H9 (cell line): ENCODE measurements at regions not wholly inside any gene's neighbourhood (a gene's known extent, or its start where the extent isn't known, plus 50 kb on each side); places are given as distances from the start of the nearest gene placed in this dataset.

Experiments
- DNase-seq: peaks from one replicate; pipeline ENCODE4 v3.0.0-alpha.2; 2017
- H2AFZ ChIP-seq: one replicate; pipeline ENCODE4 v1.6.1; 2013; ENCODE audit warnings: mild to moderate bottlenecking, low read length, control low read depth, moderate library complexity
- H2AK5ac ChIP-seq: 2 replicates; pipeline ENCODE4 v1.6.1; 2013; ENCODE audit warnings: low read length, control low read depth, mixed read lengths; ENCODE audit not compliant: insufficient read length
- H2BK120ac ChIP-seq: one replicate; pipeline ENCODE4 v1.6.1; 2013; ENCODE audit warnings: low read depth, mild to moderate bottlenecking, low read length, control low read depth, inconsistent platforms; ENCODE audit not compliant: poor library complexity, severe bottlenecking
- H2BK12ac ChIP-seq: 2 replicates; pipeline ENCODE4 v1.6.1; 2013; ENCODE audit warnings: low read length, control low read depth, mixed read lengths, low read depth; ENCODE audit not compliant: insufficient read length
- H2BK15ac ChIP-seq: 2 replicates; pipeline ENCODE4 v1.6.1; 2013; ENCODE audit warnings: low read depth, low read length, control low read depth
- H2BK20ac ChIP-seq: one replicate; pipeline ENCODE4 v1.6.1; 2013; ENCODE audit warnings: low read depth, mild to moderate bottlenecking, low read length, control low read depth, inconsistent platforms; ENCODE audit not compliant: poor library complexity, severe bottlenecking
- H2BK5ac ChIP-seq: 2 replicates; pipeline ENCODE4 v1.6.1; 2013; ENCODE audit warnings: low read length, control low read depth, mixed read lengths; ENCODE audit not compliant: insufficient read length
- H3K14ac ChIP-seq: 2 replicates; pipeline ENCODE4 v1.6.1; 2013; ENCODE audit warnings: low read length, control low read depth; ENCODE audit not compliant: insufficient read depth
- H3K18ac ChIP-seq: 2 replicates; pipeline ENCODE4 v1.6.1; 2013; ENCODE audit warnings: low read depth, mild to moderate bottlenecking, mixed read lengths, low read length, control low read depth; ENCODE audit not compliant: insufficient read length
- H3K23ac ChIP-seq: 2 replicates; pipeline ENCODE4 v1.6.1; 2013; ENCODE audit warnings: low read length, control low read depth, mixed read lengths, low read depth; ENCODE audit not compliant: insufficient read length
- H3K23me2 ChIP-seq: 2 replicates; pipeline ENCODE4 v1.6.1; 2013; ENCODE audit warnings: low read depth, mild to moderate bottlenecking, mixed read lengths, low read length, control low read depth; ENCODE audit not compliant: insufficient read length, poor library complexity, severe bottlenecking
- H3K27ac ChIP-seq: 2 replicates; pipeline ENCODE4 v1.5.1; 2013; ENCODE audit warnings: low read length, control low read depth, mixed read lengths, low read depth; ENCODE audit not compliant: insufficient read length
- H3K27me3 ChIP-seq: 2 replicates; pipeline ENCODE4 v1.6.1; 2013; ENCODE audit warnings: low read length, control low read depth, inconsistent platforms; ENCODE audit not compliant: insufficient read depth
- H3K4ac ChIP-seq: 2 replicates; pipeline ENCODE4 v1.6.1; 2013; ENCODE audit warnings: low read depth, mild to moderate bottlenecking, control low read depth, inconsistent platforms, low read length, moderate library complexity
- H3K4me1 ChIP-seq: 2 replicates; pipeline ENCODE4 v1.6.1; 2013; ENCODE audit warnings: low read length, control low read depth, inconsistent platforms; ENCODE audit not compliant: insufficient read depth
- H3K4me2 ChIP-seq: 2 replicates; pipeline ENCODE4 v1.6.1; 2013; ENCODE audit warnings: low read length, control low read depth, mixed read lengths; ENCODE audit not compliant: insufficient read length, insufficient read depth
- H3K56ac ChIP-seq: 2 replicates; pipeline ENCODE4 v1.6.1; 2013; ENCODE audit warnings: low read depth, mild to moderate bottlenecking, mixed read lengths, low read length, control low read depth; ENCODE audit not compliant: insufficient read length
- H3K79me1 ChIP-seq: 2 replicates; pipeline ENCODE4 v1.6.1; 2013; ENCODE audit warnings: low read depth, mild to moderate bottlenecking, moderate library complexity, low read length, control low read depth, inconsistent platforms; ENCODE audit not compliant: insufficient read depth, poor library complexity, severe bottlenecking
- H3K79me2 ChIP-seq: 2 replicates; pipeline ENCODE4 v1.6.1; 2013; ENCODE audit warnings: low read length, control low read depth, inconsistent platforms; ENCODE audit not compliant: insufficient read depth
- H3K9ac ChIP-seq: 2 replicates; pipeline ENCODE4 v1.6.1; 2013; ENCODE audit warnings: low read length, control low read depth, mixed read lengths; ENCODE audit not compliant: insufficient read length; ENCODE audit errors: extremely low read depth
- H3K9me3 ChIP-seq: one replicate; pipeline ENCODE4 v1.6.1; 2013; ENCODE audit warnings: low read depth, low read length, inconsistent platforms; ENCODE audit not compliant: control insufficient read depth
- H3T11ph ChIP-seq: one replicate; pipeline ENCODE4 v1.6.1; 2013; ENCODE audit warnings: mild to moderate bottlenecking, low read length, control low read depth, inconsistent platforms
- H4K20me1 ChIP-seq: one replicate; pipeline ENCODE4 v1.6.1; 2013; ENCODE audit not compliant: control insufficient read depth, insufficient read length, insufficient read depth
- H4K5ac ChIP-seq: 2 replicates; pipeline ENCODE4 v1.6.1; 2013; ENCODE audit warnings: low read depth, mild to moderate bottlenecking, mixed read lengths, low read length, control low read depth; ENCODE audit not compliant: insufficient read length
- H4K8ac ChIP-seq: replicated peaks from 2 replicates; pipeline ENCODE4 v1.6.1; 2013; ENCODE audit warnings: low read length, control low read depth, mixed read lengths, low read depth; ENCODE audit not compliant: insufficient read length
- H4K91ac ChIP-seq: 2 replicates; pipeline ENCODE4 v1.6.1; 2013; ENCODE audit warnings: low read depth, mild to moderate bottlenecking, moderate library complexity, mixed read lengths, low read length, control low read depth; ENCODE audit not compliant: insufficient read length
- H3K27ac Mint-ChIP-seq, 3 experiments: 2 replicates in 2 of 3; 3 replicates in 1 of 3; pipeline ENCODE4 v1.8.0; 2020 to 2021; ENCODE audit warnings: mixed read lengths in 3 of 3, mild to moderate bottlenecking in 1 of 3, moderate library complexity in 1 of 3
- H3K27me3 Mint-ChIP-seq: 2 replicates; pipeline ENCODE4 v1.8.0; 2021; ENCODE audit warnings: low read depth, mild to moderate bottlenecking, moderate library complexity, mixed read lengths
- H3K36me3 Mint-ChIP-seq, 3 experiments: 2 replicates in 2 of 3; 3 replicates in 1 of 3; pipeline ENCODE4 v1.8.0; 2020 to 2021; ENCODE audit warnings: low read depth in 3 of 3, mixed read lengths in 3 of 3; ENCODE audit not compliant: insufficient read depth in 1 of 3
- H3K4me1 Mint-ChIP-seq, 2 experiments: 2 replicates each; pipeline ENCODE4 v1.8.0; 2020; ENCODE audit warnings: mixed read lengths in 2 of 2
- H3K4me3 Mint-ChIP-seq, 2 experiments: 2 replicates in 1 of 2; 3 replicates in 1 of 2; pipeline ENCODE4 v1.8.0; 2020 to 2021; ENCODE audit warnings: mild to moderate bottlenecking in 2 of 2, mixed read lengths in 2 of 2, moderate library complexity in 1 of 2
- H3K9me3 Mint-ChIP-seq, 2 experiments: 2 replicates in 1 of 2; 3 replicates in 1 of 2; pipeline ENCODE4 v1.8.0; 2020; ENCODE audit warnings: mild to moderate bottlenecking in 2 of 2, mixed read lengths in 2 of 2, moderate library complexity in 1 of 2
- WGBS: extraction: QIAGEN DNeasy Blood & Tissue Kit; methylation state at CpG from one replicate; pipeline ENCODE4 v1.1.7; 2013; ENCODE audit warnings: missing lambda C conversion rate, low lambda C conversion rate, mixed read lengths; ENCODE audit not compliant: insufficient read length; ENCODE audit errors: extremely low coverage; 5-methylcytosine and 5-hydroxymethylcytosine counted together
- TF ChIP-seq, protein P1 (sequence below): fragments of 200-600 bp; sonication (generic); conservative IDR thresholded peaks from 3 replicates; pipeline ENCODE4 v1.8.0; 2021; ENCODE audit warnings: antibody characterized with exemption, mild to moderate bottlenecking

DNA sequence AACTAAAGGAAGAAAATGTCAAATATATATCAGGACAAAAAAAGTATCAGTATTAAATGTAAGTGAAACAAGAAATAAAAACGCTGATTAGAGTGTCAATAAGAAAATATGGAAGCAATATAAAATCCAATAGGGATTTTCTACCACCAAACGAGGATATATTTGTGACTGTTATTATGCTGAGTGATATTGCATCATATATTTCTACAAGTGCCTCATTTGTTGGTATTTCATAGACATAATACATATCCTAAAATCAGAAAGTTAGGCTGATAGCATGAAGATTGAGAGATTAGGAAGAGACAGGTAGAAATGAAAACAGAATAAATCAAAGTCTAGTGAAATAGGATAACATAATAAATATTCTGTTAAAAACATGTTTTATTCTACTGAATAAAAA, 429.2 kb upstream of the IRAK1BP1 start:
- Histone ChIP-seq H3K27ac (no peak overlapping the region), H3K14ac (no peak overlapping the region), H3K79me2 (no peaks in the 10 kb centered on the region), H3K27me3 (no peaks in the 10 kb centered on the region), H4K8ac (no peak overlapping the region), H3K23ac (no peak overlapping the region), H3K79me1 (no peaks in the 10 kb centered on the region), H4K91ac (no peak overlapping the region), H4K5ac (no peak overlapping the region), H2BK20ac (no peak overlapping the region), H3K4ac (no peak overlapping the region), H4K20me1 (no peaks in the 10 kb centered on the region), H3K23me2 (no peaks in the 10 kb centered on the region), H2BK15ac (no peak overlapping the region), H3K56ac (no peak overlapping the region), H3K9me3 (no peaks in the 10 kb centered on the region), H2BK5ac (no peak overlapping the region), H3T11ph (no peak overlapping the region), H2AFZ (no peak overlapping the region), H3K4me2 (no peak overlapping the region), H3K4me1 (no peaks in the 10 kb centered on the region), H3K9ac (no peak overlapping the region), H2AK5ac (no peak overlapping the region), H2BK120ac (no peak overlapping the region), H3K18ac (no peak overlapping the region), H2BK12ac (no peak overlapping the region)
- no peaks in the 10 kb centered on the region for H3K36me3 Mint-ChIP-seq
- no peak for DNase-seq
- H3K27ac Mint-ChIP-seq, result no peak overlapping the region
- H3K4me3 Mint-ChIP-seq, result no peak overlapping the region
- TF ChIP-seq, protein P1, sequence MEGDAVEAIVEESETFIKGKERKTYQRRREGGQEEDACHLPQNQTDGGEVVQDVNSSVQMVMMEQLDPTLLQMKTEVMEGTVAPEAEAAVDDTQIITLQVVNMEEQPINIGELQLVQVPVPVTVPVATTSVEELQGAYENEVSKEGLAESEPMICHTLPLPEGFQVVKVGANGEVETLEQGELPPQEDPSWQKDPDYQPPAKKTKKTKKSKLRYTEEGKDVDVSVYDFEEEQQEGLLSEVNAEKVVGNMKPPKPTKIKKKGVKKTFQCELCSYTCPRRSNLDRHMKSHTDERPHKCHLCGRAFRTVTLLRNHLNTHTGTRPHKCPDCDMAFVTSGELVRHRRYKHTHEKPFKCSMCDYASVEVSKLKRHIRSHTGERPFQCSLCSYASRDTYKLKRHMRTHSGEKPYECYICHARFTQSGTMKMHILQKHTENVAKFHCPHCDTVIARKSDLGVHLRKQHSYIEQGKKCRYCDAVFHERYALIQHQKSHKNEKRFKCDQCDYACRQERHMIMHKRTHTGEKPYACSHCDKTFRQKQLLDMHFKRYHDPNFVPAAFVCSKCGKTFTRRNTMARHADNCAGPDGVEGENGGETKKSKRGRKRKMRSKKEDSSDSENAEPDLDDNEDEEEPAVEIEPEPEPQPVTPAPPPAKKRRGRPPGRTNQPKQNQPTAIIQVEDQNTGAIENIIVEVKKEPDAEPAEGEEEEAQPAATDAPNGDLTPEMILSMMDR, result no peak
- H3K9me3 Mint-ChIP-seq, result no peaks in the 10 kb centered on the region
- H3K4me1 Mint-ChIP-seq, result no peaks in the 10 kb centered on the region
- H3K27me3 Mint-ChIP-seq, result no peaks in the 10 kb centered on the region
- no CpG with 5 or more reads among the region's 2 CpGs for WGBS
